ENCODE measurements at regions not wholly inside any gene's neighbourhood (a gene's known extent, or its start where the extent isn't known, plus 50 kb on each side); places are given as distances from the start of the nearest gene placed in this dataset.

DNA sequence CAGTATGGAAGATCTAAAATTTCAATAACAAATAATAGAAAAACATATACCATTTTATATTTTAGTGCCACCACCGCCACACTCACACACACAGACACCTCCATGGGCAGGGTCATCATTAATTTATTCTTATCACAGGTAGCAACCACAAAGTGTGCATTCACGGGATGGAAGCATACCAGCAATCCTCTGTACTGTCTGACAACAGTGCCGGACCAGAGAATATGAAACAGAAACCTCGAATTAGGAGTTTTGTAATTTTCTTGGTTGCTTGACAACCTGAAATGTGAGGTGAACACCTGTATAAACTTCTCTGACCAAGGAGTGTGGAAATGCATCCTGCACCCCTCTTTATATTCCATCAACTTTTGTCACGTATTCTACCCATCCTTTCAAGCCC lies 213.9 kb upstream of the KCNIP4 start:
- TF ChIP-seq, protein P1, sequence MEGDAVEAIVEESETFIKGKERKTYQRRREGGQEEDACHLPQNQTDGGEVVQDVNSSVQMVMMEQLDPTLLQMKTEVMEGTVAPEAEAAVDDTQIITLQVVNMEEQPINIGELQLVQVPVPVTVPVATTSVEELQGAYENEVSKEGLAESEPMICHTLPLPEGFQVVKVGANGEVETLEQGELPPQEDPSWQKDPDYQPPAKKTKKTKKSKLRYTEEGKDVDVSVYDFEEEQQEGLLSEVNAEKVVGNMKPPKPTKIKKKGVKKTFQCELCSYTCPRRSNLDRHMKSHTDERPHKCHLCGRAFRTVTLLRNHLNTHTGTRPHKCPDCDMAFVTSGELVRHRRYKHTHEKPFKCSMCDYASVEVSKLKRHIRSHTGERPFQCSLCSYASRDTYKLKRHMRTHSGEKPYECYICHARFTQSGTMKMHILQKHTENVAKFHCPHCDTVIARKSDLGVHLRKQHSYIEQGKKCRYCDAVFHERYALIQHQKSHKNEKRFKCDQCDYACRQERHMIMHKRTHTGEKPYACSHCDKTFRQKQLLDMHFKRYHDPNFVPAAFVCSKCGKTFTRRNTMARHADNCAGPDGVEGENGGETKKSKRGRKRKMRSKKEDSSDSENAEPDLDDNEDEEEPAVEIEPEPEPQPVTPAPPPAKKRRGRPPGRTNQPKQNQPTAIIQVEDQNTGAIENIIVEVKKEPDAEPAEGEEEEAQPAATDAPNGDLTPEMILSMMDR (conservative IDR thresholded peaks at IDR 0.05; ENCODE audit: low read length), result no peak
- no peak for TF ChIP-seq EZH2phosphoT487 (IDR thresholded peaks at IDR 0.05; ENCODE audit: borderline replicate concordance, low read depth, low read length)
